Suprapubic skin (tissue), 4 donors: ENCODE measurements at regions not wholly inside any gene's neighbourhood (a gene's known extent, or its start where the extent isn't known, plus 50 kb on each side); places are given as distances from the start of the nearest gene placed in this dataset.

Experiments used
- EP300 ChIP-seq: sonication (generic); formaldehyde crosslinking; IDR thresholded peaks from one replicate; pipeline ENCODE4 v1.6.1; 2017; ENCODE audit warnings: antibody characterized with exemption
- POLR2A ChIP-seq, 2 donors: fragments of 450-650 bp; IDR thresholded peaks; one replicate each; pipeline ENCODE4 v1.6.1; 2017; ENCODE audit warnings: antibody characterized with exemption in 2 of 2, mild to moderate bottlenecking in 2 of 2, moderate library complexity in 2 of 2
- POLR2AphosphoS5 ChIP-seq, 3 donors: sonication (generic); formaldehyde crosslinking; IDR thresholded peaks; one replicate each; pipeline ENCODE4 v1.6.1; 2017; ENCODE audit warnings: antibody characterized with exemption in 3 of 3
- TF ChIP-seq, protein P1 (sequence below), 2 donors: fragments of 200-600 bp in 1 of 2; fragments of 450-650 bp in 1 of 2; sonication (generic) in 1 of 2; IDR thresholded peaks; one replicate each; pipeline ENCODE4 v1.5.1; 2016 to 2019; ENCODE audit warnings: antibody characterized with exemption in 2 of 2, mild to moderate bottlenecking in 1 of 2, moderate library complexity in 1 of 2

DNA sequence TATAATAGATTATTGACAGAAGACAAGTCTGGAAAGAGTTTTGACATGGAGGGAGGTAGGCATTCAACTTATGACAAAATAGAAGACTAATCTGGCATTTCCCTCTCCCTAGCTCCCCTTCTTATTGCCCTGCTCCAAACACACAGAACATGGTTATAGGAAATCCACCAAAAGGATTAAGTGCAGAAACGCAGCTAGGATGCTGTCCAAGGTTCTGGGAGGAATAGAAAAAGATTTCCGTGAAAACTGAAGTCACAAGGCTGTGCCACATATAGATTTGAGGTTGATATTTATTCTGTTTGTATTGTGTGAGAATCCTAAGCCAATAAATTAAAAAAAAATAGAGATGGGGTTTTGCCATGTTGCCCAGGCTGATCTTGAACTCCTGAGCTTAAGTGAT lies 107.9 kb upstream of the MAP3K7 start:
- TF ChIP-seq POLR2A (IDR thresholded peaks at IDR 0.05) (no peak), POLR2AphosphoS5 (IDR thresholded peaks at IDR 0.05) (no peak), EP300 (no peak)
- TF ChIP-seq, protein P1, sequence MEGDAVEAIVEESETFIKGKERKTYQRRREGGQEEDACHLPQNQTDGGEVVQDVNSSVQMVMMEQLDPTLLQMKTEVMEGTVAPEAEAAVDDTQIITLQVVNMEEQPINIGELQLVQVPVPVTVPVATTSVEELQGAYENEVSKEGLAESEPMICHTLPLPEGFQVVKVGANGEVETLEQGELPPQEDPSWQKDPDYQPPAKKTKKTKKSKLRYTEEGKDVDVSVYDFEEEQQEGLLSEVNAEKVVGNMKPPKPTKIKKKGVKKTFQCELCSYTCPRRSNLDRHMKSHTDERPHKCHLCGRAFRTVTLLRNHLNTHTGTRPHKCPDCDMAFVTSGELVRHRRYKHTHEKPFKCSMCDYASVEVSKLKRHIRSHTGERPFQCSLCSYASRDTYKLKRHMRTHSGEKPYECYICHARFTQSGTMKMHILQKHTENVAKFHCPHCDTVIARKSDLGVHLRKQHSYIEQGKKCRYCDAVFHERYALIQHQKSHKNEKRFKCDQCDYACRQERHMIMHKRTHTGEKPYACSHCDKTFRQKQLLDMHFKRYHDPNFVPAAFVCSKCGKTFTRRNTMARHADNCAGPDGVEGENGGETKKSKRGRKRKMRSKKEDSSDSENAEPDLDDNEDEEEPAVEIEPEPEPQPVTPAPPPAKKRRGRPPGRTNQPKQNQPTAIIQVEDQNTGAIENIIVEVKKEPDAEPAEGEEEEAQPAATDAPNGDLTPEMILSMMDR (IDR thresholded peaks at IDR 0.05), result no peak
